ENCODE measurements at regions not wholly inside any gene's neighbourhood (a gene's known extent, or its start where the extent isn't known, plus 50 kb on each side); places are given as distances from the start of the nearest gene placed in this dataset.

- TF ChIP-seq TCF4 (CRISPR knock-in tag; IDR thresholded peaks at IDR 0.05; ENCODE audit: borderline replicate concordance) (no peak), ARNTL (CRISPR knock-in tag; IDR thresholded peaks at IDR 0.05; ENCODE audit: borderline replicate concordance, low read depth) (no peak), TOX (CRISPR knock-in tag; IDR thresholded peaks at IDR 0.05; ENCODE audit: borderline replicate concordance) (no peak), SNAI2 (CRISPR knock-in tag; IDR thresholded peaks at IDR 0.05) (no peak)
- TF ChIP-seq, protein P1, sequence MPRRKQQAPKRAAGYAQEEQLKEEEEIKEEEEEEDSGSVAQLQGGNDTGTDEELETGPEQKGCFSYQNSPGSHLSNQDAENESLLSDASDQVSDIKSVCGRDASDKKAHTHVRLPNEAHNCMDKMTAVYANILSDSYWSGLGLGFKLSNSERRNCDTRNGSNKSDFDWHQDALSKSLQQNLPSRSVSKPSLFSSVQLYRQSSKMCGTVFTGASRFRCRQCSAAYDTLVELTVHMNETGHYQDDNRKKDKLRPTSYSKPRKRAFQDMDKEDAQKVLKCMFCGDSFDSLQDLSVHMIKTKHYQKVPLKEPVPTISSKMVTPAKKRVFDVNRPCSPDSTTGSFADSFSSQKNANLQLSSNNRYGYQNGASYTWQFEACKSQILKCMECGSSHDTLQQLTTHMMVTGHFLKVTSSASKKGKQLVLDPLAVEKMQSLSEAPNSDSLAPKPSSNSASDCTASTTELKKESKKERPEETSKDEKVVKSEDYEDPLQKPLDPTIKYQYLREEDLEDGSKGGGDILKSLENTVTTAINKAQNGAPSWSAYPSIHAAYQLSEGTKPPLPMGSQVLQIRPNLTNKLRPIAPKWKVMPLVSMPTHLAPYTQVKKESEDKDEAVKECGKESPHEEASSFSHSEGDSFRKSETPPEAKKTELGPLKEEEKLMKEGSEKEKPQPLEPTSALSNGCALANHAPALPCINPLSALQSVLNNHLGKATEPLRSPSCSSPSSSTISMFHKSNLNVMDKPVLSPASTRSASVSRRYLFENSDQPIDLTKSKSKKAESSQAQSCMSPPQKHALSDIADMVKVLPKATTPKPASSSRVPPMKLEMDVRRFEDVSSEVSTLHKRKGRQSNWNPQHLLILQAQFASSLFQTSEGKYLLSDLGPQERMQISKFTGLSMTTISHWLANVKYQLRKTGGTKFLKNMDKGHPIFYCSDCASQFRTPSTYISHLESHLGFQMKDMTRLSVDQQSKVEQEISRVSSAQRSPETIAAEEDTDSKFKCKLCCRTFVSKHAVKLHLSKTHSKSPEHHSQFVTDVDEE (CRISPR knock-in tag; IDR thresholded peaks at IDR 0.05): no peak
- TF ChIP-seq, protein P2, sequence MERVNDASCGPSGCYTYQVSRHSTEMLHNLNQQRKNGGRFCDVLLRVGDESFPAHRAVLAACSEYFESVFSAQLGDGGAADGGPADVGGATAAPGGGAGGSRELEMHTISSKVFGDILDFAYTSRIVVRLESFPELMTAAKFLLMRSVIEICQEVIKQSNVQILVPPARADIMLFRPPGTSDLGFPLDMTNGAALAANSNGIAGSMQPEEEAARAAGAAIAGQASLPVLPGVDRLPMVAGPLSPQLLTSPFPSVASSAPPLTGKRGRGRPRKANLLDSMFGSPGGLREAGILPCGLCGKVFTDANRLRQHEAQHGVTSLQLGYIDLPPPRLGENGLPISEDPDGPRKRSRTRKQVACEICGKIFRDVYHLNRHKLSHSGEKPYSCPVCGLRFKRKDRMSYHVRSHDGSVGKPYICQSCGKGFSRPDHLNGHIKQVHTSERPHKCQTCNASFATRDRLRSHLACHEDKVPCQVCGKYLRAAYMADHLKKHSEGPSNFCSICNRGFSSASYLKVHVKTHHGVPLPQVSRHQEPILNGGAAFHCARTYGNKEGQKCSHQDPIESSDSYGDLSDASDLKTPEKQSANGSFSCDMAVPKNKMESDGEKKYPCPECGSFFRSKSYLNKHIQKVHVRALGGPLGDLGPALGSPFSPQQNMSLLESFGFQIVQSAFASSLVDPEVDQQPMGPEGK (CRISPR knock-in tag; IDR thresholded peaks at IDR 0.05; ENCODE audit: borderline replicate concordance): no peak
Observed at GRCh38 chr14:22481546-22481945, 107.5 kb downstream of the DAD1 start (continued).

DNA sequence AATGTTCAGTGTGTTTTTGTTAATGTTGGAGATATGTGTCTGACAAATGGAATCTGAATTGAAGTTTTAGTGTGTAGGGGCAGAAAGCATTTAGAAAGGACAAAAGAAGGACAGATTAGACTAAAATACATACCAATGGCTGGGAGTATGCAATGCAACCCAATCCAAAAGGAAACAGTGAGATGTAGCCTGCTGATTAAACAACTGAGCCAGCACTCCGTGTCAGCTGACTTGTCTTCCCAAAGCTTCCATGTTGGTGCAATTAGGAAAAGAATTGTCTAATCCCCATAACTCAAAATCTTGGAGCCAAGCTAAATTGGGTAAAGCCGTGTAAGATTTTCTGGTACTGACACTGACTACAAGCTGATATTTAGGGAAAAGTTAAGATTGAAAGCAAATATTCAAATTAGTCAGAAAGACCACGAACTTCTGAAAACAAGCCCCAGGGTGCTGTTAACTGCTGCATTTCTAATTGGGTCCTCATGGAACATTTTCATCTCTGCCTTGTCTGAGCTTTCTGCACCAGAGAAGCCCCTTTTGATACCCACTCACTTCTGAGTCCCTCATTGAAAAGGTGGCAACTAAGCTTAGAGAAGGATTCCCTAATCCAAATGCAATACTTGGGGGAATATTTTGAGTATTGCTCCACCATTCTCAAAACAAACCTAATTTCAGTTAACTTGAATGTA lies 109.1 kb downstream of the DAD1 start:
- ATAC-seq: no peak
- TF ChIP-seq, protein P2 (CRISPR knock-in tag; IDR thresholded peaks at IDR 0.05; ENCODE audit: borderline replicate concordance): no peak
- no peak for TF ChIP-seq ZFP3 (CRISPR knock-in tag; IDR thresholded peaks at IDR 0.05)
- no peak for TF ChIP-seq ZNF565 (CRISPR knock-in tag; conservative IDR thresholded peaks at IDR 0.05; ENCODE audit: low read depth)
- TF ChIP-seq ZNF8 (CRISPR knock-in tag; IDR thresholded peaks at IDR 0.05): no peak
- TF ChIP-seq ISL1 (CRISPR knock-in tag; IDR thresholded peaks at IDR 0.05): no peak
- no peak for TF ChIP-seq ESRRG (CRISPR knock-in tag; IDR thresholded peaks at IDR 0.05)
- no peak for TF ChIP-seq ARNTL (CRISPR knock-in tag; IDR thresholded peaks at IDR 0.05; ENCODE audit: borderline replicate concordance, low read depth)
- TF ChIP-seq RARB (CRISPR knock-in tag; IDR thresholded peaks at IDR 0.05): no peak
- TF ChIP-seq, protein P3, sequence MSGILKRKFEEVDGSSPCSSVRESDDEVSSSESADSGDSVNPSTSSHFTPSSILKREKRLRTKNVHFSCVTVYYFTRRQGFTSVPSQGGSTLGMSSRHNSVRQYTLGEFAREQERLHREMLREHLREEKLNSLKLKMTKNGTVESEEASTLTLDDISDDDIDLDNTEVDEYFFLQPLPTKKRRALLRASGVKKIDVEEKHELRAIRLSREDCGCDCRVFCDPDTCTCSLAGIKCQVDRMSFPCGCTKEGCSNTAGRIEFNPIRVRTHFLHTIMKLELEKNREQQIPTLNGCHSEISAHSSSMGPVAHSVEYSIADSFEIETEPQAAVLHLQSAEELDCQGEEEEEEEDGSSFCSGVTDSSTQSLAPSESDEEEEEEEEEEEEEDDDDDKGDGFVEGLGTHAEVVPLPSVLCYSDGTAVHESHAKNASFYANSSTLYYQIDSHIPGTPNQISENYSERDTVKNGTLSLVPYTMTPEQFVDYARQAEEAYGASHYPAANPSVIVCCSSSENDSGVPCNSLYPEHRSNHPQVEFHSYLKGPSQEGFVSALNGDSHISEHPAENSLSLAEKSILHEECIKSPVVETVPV (CRISPR knock-in tag; IDR thresholded peaks at IDR 0.05): no peak
- TF ChIP-seq OSR1 (CRISPR knock-in tag; IDR thresholded peaks at IDR 0.05): no peak
- no peak for TF ChIP-seq ZNF70 (CRISPR knock-in tag; IDR thresholded peaks at IDR 0.05)
- TF ChIP-seq PPARA (CRISPR knock-in tag; IDR thresholded peaks at IDR 0.05; ENCODE audit: borderline replicate concordance): no peak
- no peak for TF ChIP-seq TOX (CRISPR knock-in tag; IDR thresholded peaks at IDR 0.05; ENCODE audit: borderline replicate concordance)

DNA sequence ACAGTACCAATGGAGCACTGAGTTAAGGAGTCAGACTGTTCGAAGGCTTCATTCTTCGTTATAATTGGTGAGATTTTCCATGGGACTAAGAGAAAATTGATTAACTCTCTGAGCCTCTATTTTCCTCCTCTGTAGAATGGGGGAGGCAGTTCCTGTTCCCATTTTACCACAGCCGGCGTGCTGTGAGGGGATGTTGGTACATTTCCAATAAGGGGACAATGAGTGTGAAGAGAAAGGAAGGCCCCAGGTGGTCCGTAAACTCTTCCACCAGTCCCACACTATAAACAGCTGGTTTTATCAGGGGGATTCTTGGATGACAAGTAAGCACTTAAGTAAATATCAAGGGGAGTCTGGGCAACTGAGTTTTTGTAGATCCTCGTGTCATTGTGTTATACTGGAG lies 109.9 kb downstream of the DAD1 start:
- TF ChIP-seq, protein P3 (CRISPR knock-in tag; IDR thresholded peaks at IDR 0.05): no peak
- no peak for TF ChIP-seq RARB (CRISPR knock-in tag; IDR thresholded peaks at IDR 0.05)
- TF ChIP-seq CSDC2 (CRISPR knock-in tag; IDR thresholded peaks at IDR 0.05): no peak
- no peak for ATAC-seq

DNA sequence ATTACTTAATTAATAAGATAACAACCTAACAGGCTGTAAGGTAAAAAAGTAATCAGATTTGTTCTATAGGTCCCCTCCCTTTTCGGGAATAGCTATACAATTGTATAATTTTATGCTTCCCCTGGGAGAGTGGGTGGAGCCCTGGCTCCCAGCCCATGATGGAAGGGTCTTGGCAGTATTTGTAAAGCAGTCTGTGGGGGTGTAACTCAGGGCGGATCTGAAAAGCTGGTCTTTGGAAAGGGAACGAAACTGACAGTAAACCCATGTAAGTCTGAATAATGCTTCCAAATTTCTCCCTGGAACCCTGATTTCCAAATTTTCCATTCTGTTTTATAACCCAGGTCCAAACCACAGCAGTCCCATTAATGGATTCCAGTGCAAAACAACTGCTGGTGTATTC lies 110.4 kb downstream of the DAD1 start:
- ATAC-seq: no peak
- TF ChIP-seq TOX (CRISPR knock-in tag; IDR thresholded peaks at IDR 0.05; ENCODE audit: borderline replicate concordance) (no peak), PPARA (CRISPR knock-in tag; IDR thresholded peaks at IDR 0.05; ENCODE audit: borderline replicate concordance) (no peak), CREB5 (CRISPR knock-in tag; IDR thresholded peaks at IDR 0.05; ENCODE audit: low read depth) (no peak)
- TF ChIP-seq, protein P4, sequence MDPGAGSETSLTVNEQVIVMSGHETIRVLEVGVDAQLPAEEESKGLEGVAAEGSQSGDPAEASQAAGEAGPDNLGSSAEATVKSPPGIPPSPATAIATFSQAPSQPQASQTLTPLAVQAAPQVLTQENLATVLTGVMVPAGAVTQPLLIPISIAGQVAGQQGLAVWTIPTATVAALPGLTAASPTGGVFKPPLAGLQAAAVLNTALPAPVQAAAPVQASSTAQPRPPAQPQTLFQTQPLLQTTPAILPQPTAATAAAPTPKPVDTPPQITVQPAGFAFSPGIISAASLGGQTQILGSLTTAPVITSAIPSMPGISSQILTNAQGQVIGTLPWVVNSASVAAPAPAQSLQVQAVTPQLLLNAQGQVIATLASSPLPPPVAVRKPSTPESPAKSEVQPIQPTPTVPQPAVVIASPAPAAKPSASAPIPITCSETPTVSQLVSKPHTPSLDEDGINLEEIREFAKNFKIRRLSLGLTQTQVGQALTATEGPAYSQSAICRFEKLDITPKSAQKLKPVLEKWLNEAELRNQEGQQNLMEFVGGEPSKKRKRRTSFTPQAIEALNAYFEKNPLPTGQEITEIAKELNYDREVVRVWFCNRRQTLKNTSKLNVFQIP (CRISPR knock-in tag; IDR thresholded peaks at IDR 0.05; ENCODE audit: borderline replicate concordance, low read depth): no peak
